ENCODE measurements at regions not wholly inside any gene's neighbourhood (a gene's known extent, or its start where the extent isn't known, plus 50 kb on each side); places are given as distances from the start of the nearest gene placed in this dataset.

DNA sequence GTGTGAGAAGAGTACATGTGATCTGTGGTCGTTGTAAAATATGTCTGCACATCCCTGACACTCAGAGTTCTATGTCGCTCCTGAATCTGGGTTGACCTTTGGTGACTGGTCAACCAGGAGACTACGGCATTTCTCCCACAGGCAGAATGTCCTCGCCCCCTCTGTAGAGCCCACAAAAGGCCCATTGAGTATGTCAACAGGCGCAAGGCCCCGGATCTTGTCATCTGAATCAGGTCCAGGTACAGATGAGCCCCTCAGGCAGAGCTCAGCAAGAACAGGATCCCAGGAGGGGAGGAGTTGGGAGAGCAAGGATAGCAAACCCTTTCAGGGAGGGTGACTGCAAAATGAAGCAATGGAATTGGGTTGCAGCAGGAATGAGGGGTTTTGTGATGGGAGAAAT lies 126.5 kb downstream of the MATN1 start:
- TF ChIP-seq, protein P1, sequence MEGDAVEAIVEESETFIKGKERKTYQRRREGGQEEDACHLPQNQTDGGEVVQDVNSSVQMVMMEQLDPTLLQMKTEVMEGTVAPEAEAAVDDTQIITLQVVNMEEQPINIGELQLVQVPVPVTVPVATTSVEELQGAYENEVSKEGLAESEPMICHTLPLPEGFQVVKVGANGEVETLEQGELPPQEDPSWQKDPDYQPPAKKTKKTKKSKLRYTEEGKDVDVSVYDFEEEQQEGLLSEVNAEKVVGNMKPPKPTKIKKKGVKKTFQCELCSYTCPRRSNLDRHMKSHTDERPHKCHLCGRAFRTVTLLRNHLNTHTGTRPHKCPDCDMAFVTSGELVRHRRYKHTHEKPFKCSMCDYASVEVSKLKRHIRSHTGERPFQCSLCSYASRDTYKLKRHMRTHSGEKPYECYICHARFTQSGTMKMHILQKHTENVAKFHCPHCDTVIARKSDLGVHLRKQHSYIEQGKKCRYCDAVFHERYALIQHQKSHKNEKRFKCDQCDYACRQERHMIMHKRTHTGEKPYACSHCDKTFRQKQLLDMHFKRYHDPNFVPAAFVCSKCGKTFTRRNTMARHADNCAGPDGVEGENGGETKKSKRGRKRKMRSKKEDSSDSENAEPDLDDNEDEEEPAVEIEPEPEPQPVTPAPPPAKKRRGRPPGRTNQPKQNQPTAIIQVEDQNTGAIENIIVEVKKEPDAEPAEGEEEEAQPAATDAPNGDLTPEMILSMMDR (IDR thresholded peaks at IDR 0.05): no peak
- TF ChIP-seq EP300 (IDR thresholded peaks at IDR 0.05): no peak
- no peak for TF ChIP-seq POLR2A (IDR thresholded peaks at IDR 0.05)
